IPS-15b (cell line): ENCODE measurements at regions not wholly inside any gene's neighbourhood (a gene's known extent, or its start where the extent isn't known, plus 50 kb on each side); places are given as distances from the start of the nearest gene placed in this dataset.

Experiments
- H3K27me3 ChIP-seq: one replicate; pipeline ENCODE4 v1.6.1; 2013; ENCODE audit warnings: low read length; ENCODE audit not compliant: control insufficient read depth, insufficient read depth
- H3K36me3 ChIP-seq: one replicate; pipeline ENCODE4 v1.6.1; 2013; ENCODE audit warnings: low read length; ENCODE audit not compliant: control insufficient read depth, insufficient read depth
- H3K4me1 ChIP-seq: one replicate; pipeline ENCODE4 v1.6.1; 2013; ENCODE audit warnings: mild to moderate bottlenecking, low read length; ENCODE audit not compliant: control insufficient read depth, insufficient read depth
- H3K4me3 ChIP-seq: one replicate; pipeline ENCODE4 v1.5.1; 2013; ENCODE audit warnings: low read depth, low read length
- H3K9ac ChIP-seq: one replicate; pipeline ENCODE4 v1.6.1; 2013; ENCODE audit warnings: low read depth, mild to moderate bottlenecking, low read length
- H3K9me3 ChIP-seq: one replicate; pipeline ENCODE4 v1.6.1; 2013; ENCODE audit warnings: mild to moderate bottlenecking, low read length; ENCODE audit not compliant: control insufficient read depth, insufficient read depth

DNA sequence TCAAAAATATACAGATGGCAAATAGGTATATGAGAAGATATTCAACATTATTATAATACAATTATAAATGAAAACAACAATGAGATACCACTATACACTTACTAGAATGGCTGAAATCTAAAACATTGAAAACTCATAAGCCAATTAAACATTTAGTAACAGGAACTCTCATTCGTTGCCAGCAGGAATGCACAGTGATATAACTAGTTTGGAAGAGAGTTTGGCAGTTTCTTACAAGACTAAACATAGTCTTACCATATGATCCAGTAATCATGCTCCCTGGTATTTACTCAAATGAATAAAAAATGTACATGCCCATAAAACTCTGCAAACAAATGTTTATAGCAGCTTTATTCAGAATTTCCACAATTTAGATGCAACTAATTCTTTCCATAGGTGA is 476.2 kb upstream of the COBL start:
- Histone ChIP-seq H3K4me1 (no peaks in the 10 kb centered on the region), H3K4me3 (no peak overlapping the region), H3K9me3 (no peaks in the 10 kb centered on the region), H3K9ac (no peak overlapping the region), H3K36me3 (no peaks in the 10 kb centered on the region), H3K27me3 (no peaks in the 10 kb centered on the region)

DNA sequence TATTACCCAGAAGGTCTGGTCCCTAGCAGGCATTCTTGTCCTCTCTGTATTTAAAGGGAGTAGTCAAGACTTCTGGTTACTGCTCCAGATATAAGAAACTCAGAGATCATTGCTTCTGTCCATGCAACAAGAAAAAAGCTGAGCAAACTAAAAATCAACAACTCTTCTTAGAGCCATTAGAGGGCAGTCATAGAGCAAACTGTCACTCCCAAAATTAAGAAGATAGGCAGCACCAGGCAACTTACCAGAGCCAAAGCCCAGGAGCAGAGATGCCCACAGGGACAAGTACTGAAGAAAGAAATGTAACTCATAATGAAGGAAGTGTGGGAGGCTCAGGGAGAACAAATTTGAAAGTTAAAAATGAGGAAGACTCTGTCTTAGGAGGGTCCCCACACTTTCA is 472.9 kb upstream of the COBL start:
- Histone ChIP-seq H3K36me3 (no peaks in the 10 kb centered on the region), H3K9me3 (no peaks in the 10 kb centered on the region), H3K4me1 (no peaks in the 10 kb centered on the region), H3K4me3 (no peak overlapping the region), H3K27me3 (no peaks in the 10 kb centered on the region), H3K9ac (no peak overlapping the region)

DNA sequence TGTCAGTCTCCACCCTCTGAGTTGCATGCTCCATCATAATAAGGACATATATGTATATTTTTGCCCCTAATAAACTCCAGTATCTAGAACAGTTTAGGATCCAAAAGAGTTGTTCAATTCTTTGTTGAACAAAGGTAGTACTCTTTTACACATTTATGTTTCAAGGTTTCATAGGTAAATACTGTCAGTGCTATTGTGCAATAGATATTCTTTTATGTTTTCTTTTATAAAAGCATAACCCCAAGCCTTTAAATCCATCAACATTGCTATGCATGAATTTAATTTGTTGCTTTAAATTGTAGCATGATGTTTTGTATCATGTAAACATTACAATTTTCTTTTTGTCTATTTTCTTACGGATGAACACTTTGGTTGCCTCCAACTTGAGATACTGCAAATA is 469.7 kb upstream of the COBL start:
- no peaks in the 10 kb centered on the region for H3K4me1 ChIP-seq
- H3K27me3 ChIP-seq, result no peaks in the 10 kb centered on the region
- no peaks in the 10 kb centered on the region for H3K9me3 ChIP-seq
- no peak overlapping the region for H3K9ac ChIP-seq
- no peak overlapping the region for H3K4me3 ChIP-seq
- H3K36me3 ChIP-seq, result no peaks in the 10 kb centered on the region

DNA sequence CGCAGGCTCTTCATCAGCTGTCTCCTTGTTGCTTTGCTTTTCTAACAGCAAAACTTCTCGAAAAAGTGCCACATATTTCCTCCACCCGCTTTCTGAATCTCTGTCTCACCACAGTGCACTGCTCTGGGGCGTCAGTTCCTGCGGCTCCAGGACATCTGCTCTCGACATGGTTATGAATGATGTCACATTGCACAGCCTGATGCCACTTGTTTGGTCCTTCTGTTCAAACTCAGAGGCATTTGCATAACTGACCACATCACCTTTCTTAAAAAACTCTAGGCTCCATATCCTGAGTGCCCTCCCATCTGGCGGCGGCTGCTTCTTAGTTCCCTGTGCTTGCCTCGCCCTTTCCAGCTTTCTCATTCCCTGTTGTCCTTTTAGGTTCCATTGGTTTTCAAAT is 469.3 kb upstream of the COBL start:
- no peaks in the 10 kb centered on the region for H3K4me1 ChIP-seq
- no peaks in the 10 kb centered on the region for H3K36me3 ChIP-seq
- no peak overlapping the region for H3K9ac ChIP-seq
- no peak overlapping the region for H3K4me3 ChIP-seq
- H3K27me3 ChIP-seq, result no peaks in the 10 kb centered on the region
- H3K9me3 ChIP-seq, result no peaks in the 10 kb centered on the region

- no peaks in the 10 kb centered on the region for H3K36me3 ChIP-seq
- no peaks in the 10 kb centered on the region for H3K9me3 ChIP-seq
- no peak overlapping the region for H3K9ac ChIP-seq
- H3K4me1 ChIP-seq, result no peaks in the 10 kb centered on the region
- H3K27me3 ChIP-seq, result no peaks in the 10 kb centered on the region
- H3K4me3 ChIP-seq, result no peak overlapping the region
These were observed 468.6 kb upstream of the COBL start for GRCh38 chr7:51785171-51785570.

GRCh38 chr7:51783241-51783640 is 466.6 kb upstream of the COBL start:
- H3K4me1 ChIP-seq, result no peaks in the 10 kb centered on the region
- H3K4me3 ChIP-seq, result no peak overlapping the region
- H3K27me3 ChIP-seq, result no peaks in the 10 kb centered on the region
- no peaks in the 10 kb centered on the region for H3K36me3 ChIP-seq
- H3K9ac ChIP-seq, result no peak overlapping the region
- no peaks in the 10 kb centered on the region for H3K9me3 ChIP-seq

- H3K27me3 ChIP-seq, result no peaks in the 10 kb centered on the region
- H3K36me3 ChIP-seq, result no peaks in the 10 kb centered on the region
- H3K4me3 ChIP-seq, result no peak overlapping the region
- H3K4me1 ChIP-seq, result peaks cover 5% of the 10 kb centered on the region
- no peak overlapping the region for H3K9ac ChIP-seq
- H3K9me3 ChIP-seq, result no peaks in the 10 kb centered on the region
These were observed 461.5 kb upstream of the COBL start for GRCh38 chr7:51778121-51778520.

- no peaks in the 10 kb centered on the region for H3K27me3 ChIP-seq
- H3K36me3 ChIP-seq, result no peaks in the 10 kb centered on the region
- no peak overlapping the region for H3K4me3 ChIP-seq
- H3K9ac ChIP-seq, result no peak overlapping the region
- peaks cover 5% of the 10 kb centered on the region for H3K4me1 ChIP-seq
- H3K9me3 ChIP-seq, result no peaks in the 10 kb centered on the region
These were observed 457.6 kb upstream of the COBL start for GRCh38 chr7:51774178-51774577.

GRCh38 chr7:51772190-51772589 is 455.6 kb upstream of the COBL start:
- H3K4me1 ChIP-seq, result peaks cover 5% of the 10 kb centered on the region
- H3K9ac ChIP-seq, result no peak overlapping the region
- H3K9me3 ChIP-seq, result no peaks in the 10 kb centered on the region
- H3K27me3 ChIP-seq, result no peaks in the 10 kb centered on the region
- no peak overlapping the region for H3K4me3 ChIP-seq
- no peaks in the 10 kb centered on the region for H3K36me3 ChIP-seq

DNA sequence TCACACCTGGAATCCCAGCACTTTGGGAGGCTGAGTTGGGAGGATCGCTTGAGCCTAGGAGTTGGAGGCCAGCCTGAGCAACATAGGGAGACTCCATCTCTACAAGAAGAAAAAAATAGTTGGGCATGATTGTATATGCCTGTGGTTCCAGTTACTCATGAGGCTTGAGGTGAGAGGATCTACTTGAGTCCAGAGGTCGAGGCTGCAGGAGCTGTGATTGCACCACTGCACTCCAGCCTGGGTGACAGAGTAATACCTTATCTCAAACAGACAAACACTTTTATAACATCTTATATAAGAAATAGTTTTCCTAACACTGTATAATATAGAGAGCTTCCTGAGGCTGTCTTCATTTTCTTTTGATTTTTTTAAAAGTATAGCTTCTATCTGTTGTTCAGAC is 448.4 kb upstream of the COBL start:
- Histone ChIP-seq H3K9me3 (no peaks in the 10 kb centered on the region), H3K9ac (no peak overlapping the region), H3K4me3 (no peak overlapping the region), H3K27me3 (no peaks in the 10 kb centered on the region), H3K4me1 (no peaks in the 10 kb centered on the region), H3K36me3 (no peaks in the 10 kb centered on the region)

DNA sequence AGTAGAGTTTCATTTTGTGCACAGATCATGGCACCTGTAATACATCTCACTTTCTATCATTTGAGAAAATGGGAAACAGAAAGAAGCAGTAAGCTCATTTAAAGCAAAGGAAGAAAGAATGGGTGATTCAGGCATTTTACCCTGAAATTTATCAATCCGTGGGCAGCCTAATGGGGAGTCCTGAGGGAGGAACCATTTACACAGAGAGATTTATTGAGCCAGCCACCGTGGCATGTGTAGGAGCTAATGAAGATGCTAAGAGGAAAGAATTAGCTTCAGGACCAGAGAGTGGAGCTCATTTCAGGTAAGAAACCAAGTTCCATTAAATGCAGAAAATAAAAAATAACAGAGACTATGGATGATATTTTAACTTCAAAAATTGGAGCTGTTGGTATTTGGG is 443.4 kb upstream of the COBL start:
- H3K4me3 ChIP-seq, result no peak overlapping the region
- no peaks in the 10 kb centered on the region for H3K27me3 ChIP-seq
- H3K36me3 ChIP-seq, result no peaks in the 10 kb centered on the region
- H3K9ac ChIP-seq, result no peak overlapping the region
- H3K4me1 ChIP-seq, result no peaks in the 10 kb centered on the region
- H3K9me3 ChIP-seq, result no peaks in the 10 kb centered on the region

- Histone ChIP-seq H3K36me3 (no peaks in the 10 kb centered on the region), H3K9me3 (no peaks in the 10 kb centered on the region), H3K27me3 (no peaks in the 10 kb centered on the region), H3K4me1 (no peaks in the 10 kb centered on the region), H3K9ac (no peak overlapping the region), H3K4me3 (no peak overlapping the region)
These were observed 441.4 kb upstream of the COBL start for GRCh38 chr7:51757960-51758359.

GRCh38 chr7:51732951-51733350 is 416.3 kb upstream of the COBL start:
- Histone ChIP-seq H3K36me3 (no peaks in the 10 kb centered on the region), H3K4me3 (no peak overlapping the region), H3K9me3 (no peaks in the 10 kb centered on the region), H3K9ac (no peak overlapping the region), H3K27me3 (peaks cover 49% of the 10 kb centered on the region), H3K4me1 (peaks cover 23% of the 10 kb centered on the region)
